ENCODE measurements at regions not wholly inside any gene's neighbourhood (a gene's known extent, or its start where the extent isn't known, plus 50 kb on each side); places are given as distances from the start of the nearest gene placed in this dataset.

DNA sequence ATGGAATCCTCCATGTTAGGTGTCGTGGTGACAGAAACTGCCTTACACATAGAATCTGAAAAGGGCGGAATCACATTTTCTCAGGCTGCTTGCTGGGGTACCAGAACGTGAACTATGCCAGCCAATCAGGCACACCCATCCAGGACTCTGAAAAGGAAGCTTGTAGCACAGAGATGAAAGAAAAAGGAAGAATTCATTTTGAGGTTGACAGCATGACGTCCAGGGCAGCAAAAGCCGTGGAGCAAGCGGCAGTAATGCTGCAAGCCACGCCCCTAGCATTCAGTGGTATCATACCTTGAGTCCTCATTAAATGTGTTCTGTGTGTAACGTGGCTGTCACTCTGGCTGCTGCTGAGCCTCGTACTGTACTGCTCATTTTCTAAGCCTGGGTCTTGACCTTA lies 304.0 kb downstream of the DYSF start:
- Histone ChIP-seq H3K36me3 (no peaks in the 10 kb centered on the region), H3K27ac (no peak overlapping the region), H3K9me3 (no peaks in the 10 kb centered on the region), H3K27me3 (no peaks in the 10 kb centered on the region), H3K4me1 (no peaks in the 10 kb centered on the region), H3K4me3 (no peak overlapping the region)
- intact Hi-C loops (cut with DNase I): no loop called here
- no peak for DNase-seq
- WGBS, 2 donors: 67 to 68% methylated on average over 9 of the region's 9 CpGs
- TF ChIP-seq POLR2A (IDR thresholded peaks at IDR 0.05): no peak
- TF ChIP-seq, protein P1, sequence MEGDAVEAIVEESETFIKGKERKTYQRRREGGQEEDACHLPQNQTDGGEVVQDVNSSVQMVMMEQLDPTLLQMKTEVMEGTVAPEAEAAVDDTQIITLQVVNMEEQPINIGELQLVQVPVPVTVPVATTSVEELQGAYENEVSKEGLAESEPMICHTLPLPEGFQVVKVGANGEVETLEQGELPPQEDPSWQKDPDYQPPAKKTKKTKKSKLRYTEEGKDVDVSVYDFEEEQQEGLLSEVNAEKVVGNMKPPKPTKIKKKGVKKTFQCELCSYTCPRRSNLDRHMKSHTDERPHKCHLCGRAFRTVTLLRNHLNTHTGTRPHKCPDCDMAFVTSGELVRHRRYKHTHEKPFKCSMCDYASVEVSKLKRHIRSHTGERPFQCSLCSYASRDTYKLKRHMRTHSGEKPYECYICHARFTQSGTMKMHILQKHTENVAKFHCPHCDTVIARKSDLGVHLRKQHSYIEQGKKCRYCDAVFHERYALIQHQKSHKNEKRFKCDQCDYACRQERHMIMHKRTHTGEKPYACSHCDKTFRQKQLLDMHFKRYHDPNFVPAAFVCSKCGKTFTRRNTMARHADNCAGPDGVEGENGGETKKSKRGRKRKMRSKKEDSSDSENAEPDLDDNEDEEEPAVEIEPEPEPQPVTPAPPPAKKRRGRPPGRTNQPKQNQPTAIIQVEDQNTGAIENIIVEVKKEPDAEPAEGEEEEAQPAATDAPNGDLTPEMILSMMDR (IDR thresholded peaks at IDR 0.05): no peak

DNA sequence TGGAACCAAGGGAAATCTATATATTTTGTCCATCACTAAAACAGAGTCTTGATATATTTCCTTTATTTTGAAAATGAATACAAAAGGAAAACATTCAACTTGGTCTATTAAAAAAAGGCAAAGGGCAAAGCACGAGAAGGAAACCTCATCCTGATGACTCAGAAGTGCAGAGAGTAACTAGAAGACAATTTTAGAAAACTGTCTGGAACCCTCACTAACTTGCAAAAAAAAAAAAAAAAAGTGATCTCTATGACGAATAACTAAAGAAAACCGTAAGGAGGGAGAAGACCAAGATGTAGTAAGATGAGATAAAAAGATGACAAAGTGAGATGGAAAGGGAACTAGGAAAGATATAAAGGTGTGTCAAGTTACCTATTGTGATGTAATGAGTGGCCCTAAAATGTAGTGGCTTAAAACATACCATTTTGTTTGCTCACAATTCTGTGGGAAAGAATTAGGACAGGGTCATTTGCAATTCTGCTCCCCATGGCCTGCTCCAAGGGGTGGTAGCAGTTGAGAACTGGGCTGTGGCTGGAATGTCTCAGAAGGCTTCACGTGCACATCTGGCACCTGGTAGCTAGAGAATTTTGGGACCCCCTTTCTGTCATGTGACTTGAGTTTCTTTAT lies 303.0 kb downstream of the DYSF start:
- intact Hi-C loops (cut with DNase I): no loop called here
- no peak overlapping the region for H3K4me3 ChIP-seq
- no peaks in the 10 kb centered on the region for H3K36me3 ChIP-seq
- 56 to 66% methylated on average over 4 of the region's 4 CpGs for WGBS, 2 donors
- no peaks in the 10 kb centered on the region for H3K27me3 ChIP-seq
- no peak for TF ChIP-seq POLR2A (IDR thresholded peaks at IDR 0.05)
- TF ChIP-seq, protein P1 (IDR thresholded peaks at IDR 0.05): no peak
- no peaks in the 10 kb centered on the region for H3K9me3 ChIP-seq
- no peak overlapping the region for H3K27ac ChIP-seq
- no peak for DNase-seq
- no peaks in the 10 kb centered on the region for H3K4me1 ChIP-seq

DNA sequence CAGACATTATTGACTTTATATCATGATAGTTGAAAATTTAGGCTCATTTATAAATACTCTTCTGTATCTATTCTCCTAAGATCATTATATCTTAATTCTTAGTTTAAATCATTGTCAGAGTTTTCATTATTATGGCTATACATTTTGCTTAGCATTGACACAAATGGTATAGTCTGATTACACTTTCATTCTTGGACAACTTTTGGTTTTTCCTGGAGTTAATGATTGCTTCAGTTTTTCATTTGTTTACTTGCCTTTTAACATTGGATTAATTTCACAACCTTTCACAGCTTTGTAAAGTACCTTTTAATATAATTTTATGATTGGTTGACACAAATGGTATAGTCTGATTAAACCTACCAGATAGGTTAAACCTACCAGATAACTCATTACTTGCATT lies 298.2 kb downstream of the DYSF start:
- H3K4me1 ChIP-seq: peaks cover 27 to 41% (median 37%) of the 10 kb centered on the region in 3 donors
- H3K4me3 ChIP-seq: no peak overlapping the region
- no peak overlapping the region for H3K27ac ChIP-seq
- TF ChIP-seq, protein P1 (IDR thresholded peaks at IDR 0.05): no peak
- no peak for TF ChIP-seq POLR2A (IDR thresholded peaks at IDR 0.05)
- H3K9me3 ChIP-seq: no peaks in the 10 kb centered on the region
- H3K36me3 ChIP-seq: no peaks in the 10 kb centered on the region
- no peak for DNase-seq
- intact Hi-C loops (cut with DNase I): no loop called here
- no peaks in the 10 kb centered on the region for H3K27me3 ChIP-seq

DNA sequence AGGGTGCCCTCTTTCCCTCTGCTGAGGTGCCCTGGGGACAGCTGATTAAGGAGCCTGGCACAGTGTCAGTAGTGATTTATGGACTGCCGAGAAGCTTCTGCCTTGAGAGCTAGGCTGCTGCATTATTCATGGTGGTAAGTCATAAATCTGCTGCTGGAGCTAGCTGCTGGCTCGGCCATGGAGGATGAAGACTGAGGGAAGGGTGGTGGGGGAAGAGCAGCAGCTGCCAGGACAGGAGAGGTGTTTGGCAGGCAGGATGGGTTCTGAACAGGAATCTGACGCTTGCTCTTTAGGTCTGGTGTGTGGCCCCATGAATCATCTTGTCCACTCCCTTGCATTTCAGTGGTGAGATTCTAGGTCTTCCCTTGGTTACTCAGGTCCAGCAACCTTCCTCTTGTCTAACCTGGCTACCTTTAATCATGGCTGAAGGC lies 296.3 kb downstream of the DYSF start:
- H3K27ac ChIP-seq: peak overlapping the region; percentile 23 to 69 (median 58)
- 22 to 25% methylated on average over 2 to 3 of the region's 3 CpGs for WGBS, 2 donors
- H3K4me1 ChIP-seq: peaks cover 34 to 60% (median 50%) of the 10 kb centered on the region in 3 donors
- no peak for TF ChIP-seq POLR2A (IDR thresholded peaks at IDR 0.05)
- TF ChIP-seq, protein P1 (IDR thresholded peaks at IDR 0.05): no peak
- no peak for DNase-seq
- H3K36me3 ChIP-seq: no peaks in the 10 kb centered on the region
- H3K27me3 ChIP-seq: no peaks in the 10 kb centered on the region
- intact Hi-C loops (cut with DNase I): no loop called here
- H3K9me3 ChIP-seq: no peaks in the 10 kb centered on the region
- no peak overlapping the region for H3K4me3 ChIP-seq

DNA sequence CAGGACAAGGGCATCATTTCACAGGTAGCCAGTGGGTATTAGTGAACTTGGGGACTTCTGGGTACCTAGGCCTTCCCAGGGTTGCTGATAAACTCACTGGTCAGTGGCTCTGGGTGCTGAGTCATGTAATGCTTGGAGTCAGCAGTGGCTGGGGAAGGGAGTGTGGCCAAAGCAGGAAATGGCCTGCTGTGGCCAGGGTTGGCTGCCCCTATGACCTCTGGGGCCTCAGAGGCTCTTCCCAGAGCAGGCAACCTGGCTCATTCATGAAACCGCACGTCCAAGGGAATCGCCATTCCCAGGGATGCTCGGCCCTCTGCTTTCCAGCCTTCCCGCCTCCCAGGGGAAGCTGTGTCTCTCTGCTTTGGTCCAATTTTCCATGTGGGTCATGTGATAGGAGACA lies 294.9 kb downstream of the DYSF start:
- H3K4me1 ChIP-seq: peaks cover 38 to 74% (median 65%) of the 10 kb centered on the region in 3 donors
- TF ChIP-seq POLR2A (IDR thresholded peaks at IDR 0.05): no peak
- TF ChIP-seq, protein P1 (IDR thresholded peaks at IDR 0.05): no peak
- no peaks in the 10 kb centered on the region for H3K36me3 ChIP-seq
- H3K27ac ChIP-seq: peak overlapping the region; percentile 81 to 91 (median 90)
- H3K9me3 ChIP-seq: no peaks in the 10 kb centered on the region
- no peak overlapping the region for H3K4me3 ChIP-seq
- no peak for DNase-seq
- intact Hi-C loops (cut with DNase I): no loop called here
- H3K27me3 ChIP-seq: no peaks in the 10 kb centered on the region
- 77 to 87% methylated on average over 4 to 5 of the region's 5 CpGs for WGBS, 2 donors
